ENCODE measurements at regions not wholly inside any gene's neighbourhood (a gene's known extent, or its start where the extent isn't known, plus 50 kb on each side); places are given as distances from the start of the nearest gene placed in this dataset.

DNA sequence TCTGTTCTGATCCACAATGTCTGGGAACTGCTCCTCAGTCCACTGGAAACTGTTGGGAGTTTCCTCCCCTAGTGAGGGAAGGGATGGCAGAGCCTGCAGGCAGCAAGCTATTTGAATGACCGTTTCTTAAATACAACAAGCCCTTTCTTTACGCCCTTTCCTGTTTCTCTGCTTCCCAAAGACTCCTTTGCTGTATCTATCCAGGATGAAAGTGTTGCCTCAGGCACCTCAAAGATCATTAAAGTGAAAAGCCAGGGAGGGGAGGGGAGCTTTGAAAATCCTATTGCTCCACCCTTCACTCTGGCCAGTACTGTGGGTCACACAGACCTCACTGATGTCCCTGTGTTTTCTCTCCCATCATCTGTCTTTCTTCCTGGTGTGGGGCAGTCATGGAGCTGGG, 213.1 kb downstream of the RNF144B start:
- peaks cover 9% of the 10 kb centered on the region for H3K36me3 Mint-ChIP-seq (ENCODE audit: low read depth)
- peak; percentile 41 for DNase-seq (ENCODE audit: low read depth, low spot score)
- H3K4me3 Mint-ChIP-seq: peak overlapping the region; percentile 78
- TF ChIP-seq, protein P1, sequence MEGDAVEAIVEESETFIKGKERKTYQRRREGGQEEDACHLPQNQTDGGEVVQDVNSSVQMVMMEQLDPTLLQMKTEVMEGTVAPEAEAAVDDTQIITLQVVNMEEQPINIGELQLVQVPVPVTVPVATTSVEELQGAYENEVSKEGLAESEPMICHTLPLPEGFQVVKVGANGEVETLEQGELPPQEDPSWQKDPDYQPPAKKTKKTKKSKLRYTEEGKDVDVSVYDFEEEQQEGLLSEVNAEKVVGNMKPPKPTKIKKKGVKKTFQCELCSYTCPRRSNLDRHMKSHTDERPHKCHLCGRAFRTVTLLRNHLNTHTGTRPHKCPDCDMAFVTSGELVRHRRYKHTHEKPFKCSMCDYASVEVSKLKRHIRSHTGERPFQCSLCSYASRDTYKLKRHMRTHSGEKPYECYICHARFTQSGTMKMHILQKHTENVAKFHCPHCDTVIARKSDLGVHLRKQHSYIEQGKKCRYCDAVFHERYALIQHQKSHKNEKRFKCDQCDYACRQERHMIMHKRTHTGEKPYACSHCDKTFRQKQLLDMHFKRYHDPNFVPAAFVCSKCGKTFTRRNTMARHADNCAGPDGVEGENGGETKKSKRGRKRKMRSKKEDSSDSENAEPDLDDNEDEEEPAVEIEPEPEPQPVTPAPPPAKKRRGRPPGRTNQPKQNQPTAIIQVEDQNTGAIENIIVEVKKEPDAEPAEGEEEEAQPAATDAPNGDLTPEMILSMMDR (conservative IDR thresholded peaks at IDR 0.05): no peak
- H3K27me3 Mint-ChIP-seq (ENCODE audit: low read depth): no peaks in the 10 kb centered on the region
- peaks cover 11% of the 10 kb centered on the region for H3K9me3 Mint-ChIP-seq
- H3K27ac Mint-ChIP-seq (ENCODE audit: unreplicated experiment): peak overlapping the region; percentile 77
- H3K4me1 Mint-ChIP-seq: peaks cover 59% of the 10 kb centered on the region

GRCh38 chr6:18601516-18602020, 214.4 kb downstream of the RNF144B start:
- H3K27ac Mint-ChIP-seq (ENCODE audit: unreplicated experiment): peak overlapping the region; percentile 65
- TF ChIP-seq, protein P1 (conservative IDR thresholded peaks at IDR 0.05): no peak
- no peaks in the 10 kb centered on the region for H3K27me3 Mint-ChIP-seq (ENCODE audit: low read depth)
- peaks cover 11% of the 10 kb centered on the region for H3K9me3 Mint-ChIP-seq
- no peak overlapping the region for H3K4me3 Mint-ChIP-seq
- peaks cover 46% of the 10 kb centered on the region for H3K4me1 Mint-ChIP-seq
- H3K36me3 Mint-ChIP-seq (ENCODE audit: low read depth): peaks cover 9% of the 10 kb centered on the region
- no peak for DNase-seq (ENCODE audit: low read depth, low spot score)

DNA sequence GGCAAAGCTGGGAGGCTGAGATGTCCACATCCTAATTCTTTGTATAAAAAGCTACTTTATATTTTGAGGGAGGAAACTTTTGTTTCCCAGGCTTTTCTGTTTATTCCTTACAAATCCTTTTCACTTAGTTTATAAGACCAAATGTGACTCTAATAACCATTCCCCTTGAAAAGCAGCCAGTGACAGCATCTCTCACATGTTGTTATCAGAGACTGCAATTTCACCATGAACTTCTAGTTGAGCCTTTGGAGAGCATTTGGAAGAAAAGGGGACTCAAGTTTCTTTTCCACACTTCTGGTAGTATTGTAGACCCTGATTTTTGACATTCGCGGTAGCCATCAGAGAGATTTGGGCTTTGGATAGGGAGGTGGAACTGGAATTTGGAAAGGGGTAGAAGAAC, 215.8 kb downstream of the RNF144B start:
- no peaks in the 10 kb centered on the region for H3K27me3 Mint-ChIP-seq (ENCODE audit: low read depth)
- TF ChIP-seq, protein P1 (conservative IDR thresholded peaks at IDR 0.05): no peak
- H3K4me1 Mint-ChIP-seq: peaks cover 39% of the 10 kb centered on the region
- no peak overlapping the region for H3K27ac Mint-ChIP-seq (ENCODE audit: unreplicated experiment)
- no peak for DNase-seq (ENCODE audit: low read depth, low spot score)
- peaks cover 16% of the 10 kb centered on the region for H3K9me3 Mint-ChIP-seq
- H3K4me3 Mint-ChIP-seq: no peak overlapping the region
- peaks cover 15% of the 10 kb centered on the region for H3K36me3 Mint-ChIP-seq (ENCODE audit: low read depth)

- TF ChIP-seq, protein P1 (conservative IDR thresholded peaks at IDR 0.05): no peak
- no peak overlapping the region for H3K4me3 Mint-ChIP-seq
- no peaks in the 10 kb centered on the region for H3K27me3 Mint-ChIP-seq (ENCODE audit: low read depth)
- peaks cover 16% of the 10 kb centered on the region for H3K9me3 Mint-ChIP-seq
- H3K4me1 Mint-ChIP-seq: peaks cover 37% of the 10 kb centered on the region
- no peak overlapping the region for H3K27ac Mint-ChIP-seq (ENCODE audit: unreplicated experiment)
- DNase-seq (ENCODE audit: low read depth, low spot score): no peak
- H3K36me3 Mint-ChIP-seq (ENCODE audit: low read depth): peaks cover 15% of the 10 kb centered on the region
These were observed 216.2 kb downstream of the RNF144B start for GRCh38 chr6:18603361-18603760.

GRCh38 chr6:18605841-18606240, 218.7 kb downstream of the RNF144B start:
- Mint-ChIP-seq H3K36me3 (ENCODE audit: low read depth) (peaks cover 20% of the 10 kb centered on the region), H3K4me3 (no peak overlapping the region), H3K4me1 (peaks cover 19% of the 10 kb centered on the region), H3K27ac (ENCODE audit: unreplicated experiment) (no peak overlapping the region), H3K27me3 (ENCODE audit: low read depth) (no peaks in the 10 kb centered on the region), H3K9me3 (peaks cover 25% of the 10 kb centered on the region)
- DNase-seq (ENCODE audit: low read depth, low spot score): no peak
- TF ChIP-seq, protein P1 (conservative IDR thresholded peaks at IDR 0.05): no peak

Data from neural crest cell (in vitro differentiated cells).